ENCODE measurements at regions not wholly inside any gene's neighbourhood (a gene's known extent, or its start where the extent isn't known, plus 50 kb on each side); places are given as distances from the start of the nearest gene placed in this dataset.
"Not testable (repeated sequence)": the region's sequence is repeated elsewhere in the genome, so short reads cannot be mapped to it uniquely, and the experiment has no call there.

DNA sequence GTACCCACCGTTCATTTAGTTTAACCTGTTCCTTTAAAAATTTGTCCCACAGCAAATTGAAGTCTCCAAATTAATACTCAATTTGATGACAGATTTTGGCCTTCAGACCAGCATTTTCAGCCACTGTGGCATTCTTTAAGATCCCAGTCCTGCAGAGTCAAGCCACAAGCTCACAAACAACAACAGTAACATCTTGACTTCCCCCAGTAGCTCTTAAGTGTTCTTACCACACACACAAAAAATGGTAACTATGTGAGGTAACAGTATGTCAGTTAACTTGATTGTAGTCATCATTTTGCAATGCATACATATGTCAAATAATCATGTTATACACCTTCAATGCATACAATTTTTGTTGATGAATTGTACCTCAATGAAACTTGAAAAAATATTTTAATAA lies 247.9 kb downstream of the LURAP1L start:
- no peak for DNase-seq
- H3K9me3 ChIP-seq (ENCODE audit: control insufficient read depth, low read depth, low read length), result no peaks in the 10 kb centered on the region
- H3K4me1 ChIP-seq (ENCODE audit: control insufficient read depth, insufficient read depth, low read length), result no peaks in the 10 kb centered on the region
- no peaks in the 10 kb centered on the region for H3K27me3 ChIP-seq (ENCODE audit: control insufficient read depth, insufficient read depth, low read length)
- H3K36me3 ChIP-seq (ENCODE audit: control insufficient read depth, insufficient read depth, low read length), result no peaks in the 10 kb centered on the region
- H3K27ac ChIP-seq (ENCODE audit: low read length), result no peak overlapping the region
- no CpG with 5 or more reads among the region's 1 CpG for WGBS (ENCODE audit: insufficient coverage, low lambda C conversion rate)
- no peak overlapping the region for H3K4me3 ChIP-seq (ENCODE audit: low read length)

GRCh38 chr9:13023498-13023897 lies 248.7 kb downstream of the LURAP1L start:
- Histone ChIP-seq H3K27me3 (ENCODE audit: control insufficient read depth, insufficient read depth, low read length) (no peaks in the 10 kb centered on the region), H3K4me3 (ENCODE audit: low read length) (no peak overlapping the region), H3K4me1 (ENCODE audit: control insufficient read depth, insufficient read depth, low read length) (no peaks in the 10 kb centered on the region), H3K36me3 (ENCODE audit: control insufficient read depth, insufficient read depth, low read length) (no peaks in the 10 kb centered on the region), H3K9me3 (ENCODE audit: control insufficient read depth, low read depth, low read length) (no peaks in the 10 kb centered on the region), H3K27ac (ENCODE audit: low read length) (no peak overlapping the region)
- DNase-seq, result no peak
- no CpG with 5 or more reads among the region's 2 CpGs for WGBS (ENCODE audit: insufficient coverage, low lambda C conversion rate)

DNA sequence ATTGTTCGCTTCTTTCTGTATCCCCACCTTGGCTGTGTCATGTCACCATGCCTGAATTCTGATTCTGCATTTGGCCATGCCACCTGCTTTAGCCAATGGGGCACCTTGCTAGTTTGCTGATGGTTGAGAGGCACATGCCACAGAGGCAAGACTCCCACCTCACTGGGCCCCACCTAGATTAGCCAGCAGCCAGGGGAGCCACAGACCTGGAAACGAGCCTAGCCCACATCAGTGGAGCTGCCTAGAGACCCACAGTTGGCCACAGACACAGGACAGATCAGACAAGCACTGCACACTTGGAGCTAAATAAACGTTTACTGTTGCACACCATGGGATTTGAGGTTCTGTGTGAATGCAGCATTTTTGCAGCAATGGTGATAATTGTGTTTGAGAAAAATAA lies 252.1 kb downstream of the LURAP1L start:
- no peaks in the 10 kb centered on the region for H3K4me1 ChIP-seq (ENCODE audit: control insufficient read depth, insufficient read depth, low read length)
- no peak for DNase-seq
- WGBS (ENCODE audit: insufficient coverage, low lambda C conversion rate), result no CpG with 5 or more reads among the region's 3 CpGs
- H3K27ac ChIP-seq (ENCODE audit: low read length), result no peak overlapping the region
- H3K36me3 ChIP-seq (ENCODE audit: control insufficient read depth, insufficient read depth, low read length), result no peaks in the 10 kb centered on the region
- no peak overlapping the region for H3K4me3 ChIP-seq (ENCODE audit: low read length)
- H3K27me3 ChIP-seq (ENCODE audit: control insufficient read depth, insufficient read depth, low read length), result no peaks in the 10 kb centered on the region
- H3K9me3 ChIP-seq (ENCODE audit: control insufficient read depth, low read depth, low read length), result no peaks in the 10 kb centered on the region

- H3K4me1 ChIP-seq (ENCODE audit: control insufficient read depth, insufficient read depth, low read length), result no peaks in the 10 kb centered on the region
- H3K27ac ChIP-seq (ENCODE audit: low read length), result no peak overlapping the region
- WGBS (ENCODE audit: insufficient coverage, low lambda C conversion rate), result 85% methylated on average over 6 of the region's 6 CpGs
- no peak overlapping the region for H3K4me3 ChIP-seq (ENCODE audit: low read length)
- no peaks in the 10 kb centered on the region for H3K27me3 ChIP-seq (ENCODE audit: control insufficient read depth, insufficient read depth, low read length)
- DNase-seq, result no peak
- H3K9me3 ChIP-seq (ENCODE audit: control insufficient read depth, low read depth, low read length), result no peaks in the 10 kb centered on the region
- no peaks in the 10 kb centered on the region for H3K36me3 ChIP-seq (ENCODE audit: control insufficient read depth, insufficient read depth, low read length)
Measured at GRCh38 chr9:13027879-13028278, 251.6 kb downstream of the MPDZ start.

DNA sequence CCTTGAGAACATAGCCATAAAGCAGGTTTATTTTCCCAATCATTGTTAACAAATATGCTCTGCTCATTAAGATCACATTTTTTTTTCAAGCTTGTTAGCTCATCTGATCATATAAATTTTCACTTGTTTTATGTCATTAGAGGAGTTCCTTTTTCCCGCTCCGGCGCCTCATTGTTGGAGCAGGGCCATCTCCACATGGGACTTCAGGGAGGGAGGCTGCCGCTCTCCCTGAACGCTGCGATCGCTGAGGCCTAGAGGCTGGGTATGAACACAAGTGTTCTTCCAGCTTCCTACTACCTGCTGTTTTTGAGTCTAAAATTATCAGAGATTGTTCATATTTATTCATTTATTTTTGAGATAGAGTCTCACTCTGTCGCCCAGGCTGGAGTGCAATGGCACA lies 246.9 kb downstream of the MPDZ start:
- H3K4me3 ChIP-seq (ENCODE audit: low read length), result no peak overlapping the region
- H3K9me3 ChIP-seq (ENCODE audit: control insufficient read depth, low read depth, low read length), result no peaks in the 10 kb centered on the region
- no peak for DNase-seq
- no peaks in the 10 kb centered on the region for H3K36me3 ChIP-seq (ENCODE audit: control insufficient read depth, insufficient read depth, low read length)
- no peaks in the 10 kb centered on the region for H3K27me3 ChIP-seq (ENCODE audit: control insufficient read depth, insufficient read depth, low read length)
- H3K27ac ChIP-seq (ENCODE audit: low read length), result no peak overlapping the region
- no CpG with 5 or more reads among the region's 8 CpGs for WGBS (ENCODE audit: insufficient coverage, low lambda C conversion rate)
- no peaks in the 10 kb centered on the region for H3K4me1 ChIP-seq (ENCODE audit: control insufficient read depth, insufficient read depth, low read length)

DNA sequence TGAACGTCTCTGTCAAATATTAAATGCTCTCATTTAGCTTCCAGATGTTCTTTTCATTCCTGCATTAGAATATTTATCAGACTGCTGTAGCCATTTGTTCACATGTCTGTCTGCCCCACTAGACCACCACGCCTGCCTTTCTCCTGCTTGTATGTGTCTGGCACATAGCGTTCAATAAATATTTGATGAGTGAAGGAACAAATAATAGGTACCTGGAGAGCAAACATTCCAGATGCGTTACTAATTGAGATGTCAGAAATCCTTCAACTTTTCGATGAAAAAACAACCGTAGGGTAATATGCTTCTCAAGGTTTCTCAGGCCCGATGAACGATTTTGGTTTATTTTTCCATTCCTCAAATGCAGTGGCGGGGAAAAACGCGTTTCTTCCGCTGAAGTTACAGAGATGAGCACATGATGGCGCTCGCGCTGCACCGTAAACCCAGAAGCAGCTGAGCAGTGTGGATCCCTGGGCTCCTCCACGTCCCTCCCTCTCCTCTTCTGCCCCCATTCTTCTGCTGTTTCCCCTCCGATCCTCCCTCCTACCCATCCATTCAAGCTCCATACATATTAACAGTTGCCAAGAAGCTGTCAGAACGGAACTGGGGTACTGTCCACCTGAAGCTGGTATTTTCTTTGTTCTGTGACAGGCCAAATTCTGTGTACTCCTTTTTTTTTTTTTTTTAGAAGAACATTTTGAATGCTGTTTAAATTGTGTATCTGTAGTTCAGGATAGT lies 245.4 kb downstream of the MPDZ start:
- Histone ChIP-seq H3K4me1 (ENCODE audit: control insufficient read depth, insufficient read depth, low read length) (no peaks in the 10 kb centered on the region), H3K27ac (ENCODE audit: low read length) (no peak overlapping the region), H3K36me3 (ENCODE audit: control insufficient read depth, insufficient read depth, low read length) (no peaks in the 10 kb centered on the region), H3K27me3 (ENCODE audit: control insufficient read depth, insufficient read depth, low read length) (no peaks in the 10 kb centered on the region), H3K4me3 (ENCODE audit: low read length) (peak overlapping the region; percentile 16), H3K9me3 (ENCODE audit: control insufficient read depth, low read depth, low read length) (no peaks in the 10 kb centered on the region)
- 20% methylated on average over 5 of the region's 19 CpGs for WGBS (ENCODE audit: insufficient coverage, low lambda C conversion rate)
- DNase-seq, result peak; percentile 35 to 49

- Histone ChIP-seq H3K4me3 (ENCODE audit: low read length) (no peak overlapping the region), H3K27me3 (ENCODE audit: control insufficient read depth, insufficient read depth, low read length) (no peaks in the 10 kb centered on the region), H3K9me3 (ENCODE audit: control insufficient read depth, low read depth, low read length) (no peaks in the 10 kb centered on the region), H3K27ac (ENCODE audit: low read length) (no peak overlapping the region), H3K36me3 (ENCODE audit: control insufficient read depth, insufficient read depth, low read length) (no peaks in the 10 kb centered on the region), H3K4me1 (ENCODE audit: control insufficient read depth, insufficient read depth, low read length) (no peaks in the 10 kb centered on the region)
- DNase-seq, result no peak
- whole genome bisulfite sequencing (ENCODE audit: insufficient coverage, low lambda C conversion rate), result 100% methylated on average over 1 of the region's 3 CpGs
Measured at GRCh38 chr9:13034694-13035002, 244.8 kb downstream of the MPDZ start.

DNA sequence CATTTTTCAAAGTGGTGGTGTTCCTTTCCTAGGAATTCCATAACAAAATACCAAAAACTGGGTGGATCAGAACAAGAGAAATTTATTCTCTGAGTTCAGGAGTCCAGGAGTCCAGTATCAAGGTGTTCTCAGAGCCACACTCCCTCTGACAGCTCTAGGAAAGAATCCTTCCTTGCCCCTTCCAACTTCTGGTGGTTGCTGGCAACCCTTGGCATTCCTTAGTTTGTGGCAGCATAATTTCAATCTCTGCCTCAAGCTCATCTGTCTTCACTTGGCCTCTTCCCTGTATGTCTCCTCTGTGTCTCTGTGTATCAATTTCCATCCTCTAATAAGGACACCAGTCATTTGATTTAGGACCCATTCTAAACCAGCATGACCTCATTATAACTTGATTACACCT lies 243.7 kb downstream of the MPDZ start:
- no peaks in the 10 kb centered on the region for H3K4me1 ChIP-seq (ENCODE audit: control insufficient read depth, insufficient read depth, low read length)
- H3K27me3 ChIP-seq (ENCODE audit: control insufficient read depth, insufficient read depth, low read length), result no peaks in the 10 kb centered on the region
- H3K4me3 ChIP-seq (ENCODE audit: low read length), result no peak overlapping the region
- H3K9me3 ChIP-seq (ENCODE audit: control insufficient read depth, low read depth, low read length), result no peaks in the 10 kb centered on the region
- no peak for DNase-seq
- H3K27ac ChIP-seq (ENCODE audit: low read length), result no peak overlapping the region
- no peaks in the 10 kb centered on the region for H3K36me3 ChIP-seq (ENCODE audit: control insufficient read depth, insufficient read depth, low read length)

GRCh38 chr9:13037808-13038207 lies 241.7 kb downstream of the MPDZ start:
- not testable (repeated sequence) for DNase-seq; H3K36me3 ChIP-seq (ENCODE audit: control insufficient read depth, insufficient read depth, low read length); H3K27ac ChIP-seq (ENCODE audit: low read length); H3K9me3 ChIP-seq (ENCODE audit: control insufficient read depth, low read depth, low read length); H3K4me1 ChIP-seq (ENCODE audit: control insufficient read depth, insufficient read depth, low read length); H3K4me3 ChIP-seq (ENCODE audit: low read length); H3K27me3 ChIP-seq (ENCODE audit: control insufficient read depth, insufficient read depth, low read length)
- WGBS (ENCODE audit: insufficient coverage, low lambda C conversion rate), result 89% methylated on average over 1 of the region's 27 CpGs

DNA sequence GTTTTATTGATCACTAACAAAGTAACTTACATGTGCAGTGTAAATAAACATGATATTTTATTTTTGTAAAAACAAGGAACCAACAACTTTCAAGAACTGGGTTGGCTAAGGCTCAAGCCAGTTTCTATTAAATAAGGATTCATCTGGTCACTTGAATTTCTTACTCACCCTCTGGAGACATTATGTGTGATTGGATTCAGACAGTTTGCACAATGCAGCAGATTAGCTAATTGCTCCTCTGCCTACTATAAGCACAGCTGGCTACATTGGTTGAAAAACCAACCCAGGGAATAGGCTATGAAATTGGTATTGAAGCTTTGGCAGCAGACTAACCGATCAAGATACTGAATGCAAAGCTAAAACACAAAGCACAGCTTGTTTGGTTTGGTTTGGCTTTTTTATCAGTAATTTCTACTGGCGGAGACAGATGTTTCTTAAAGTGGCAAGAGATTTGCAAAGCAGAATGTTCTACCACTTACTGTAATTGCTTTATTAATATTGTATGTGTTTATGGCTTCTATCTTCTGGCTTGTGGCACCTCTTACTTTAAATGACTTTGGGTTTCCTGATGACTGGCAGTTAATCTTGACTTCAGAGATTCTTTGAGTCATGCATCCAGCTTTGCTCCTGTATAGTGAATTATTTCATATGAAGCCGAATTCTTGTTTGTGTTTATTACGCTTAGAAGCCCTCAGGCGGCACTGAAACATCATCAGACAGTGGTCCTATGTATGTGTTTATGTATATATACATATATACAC lies 231.5 kb downstream of the MPDZ start:
- H3K27ac ChIP-seq (ENCODE audit: low read length), result no peak overlapping the region
- no peaks in the 10 kb centered on the region for H3K9me3 ChIP-seq (ENCODE audit: control insufficient read depth, low read depth, low read length)
- DNase-seq, result no peak
- 92% methylated on average over 2 of the region's 5 CpGs for WGBS (ENCODE audit: insufficient coverage, low lambda C conversion rate)
- H3K4me1 ChIP-seq (ENCODE audit: control insufficient read depth, insufficient read depth, low read length), result no peaks in the 10 kb centered on the region
- H3K36me3 ChIP-seq (ENCODE audit: control insufficient read depth, insufficient read depth, low read length), result no peaks in the 10 kb centered on the region
- H3K27me3 ChIP-seq (ENCODE audit: control insufficient read depth, insufficient read depth, low read length), result no peaks in the 10 kb centered on the region
- H3K4me3 ChIP-seq (ENCODE audit: low read length), result no peak overlapping the region

DNA sequence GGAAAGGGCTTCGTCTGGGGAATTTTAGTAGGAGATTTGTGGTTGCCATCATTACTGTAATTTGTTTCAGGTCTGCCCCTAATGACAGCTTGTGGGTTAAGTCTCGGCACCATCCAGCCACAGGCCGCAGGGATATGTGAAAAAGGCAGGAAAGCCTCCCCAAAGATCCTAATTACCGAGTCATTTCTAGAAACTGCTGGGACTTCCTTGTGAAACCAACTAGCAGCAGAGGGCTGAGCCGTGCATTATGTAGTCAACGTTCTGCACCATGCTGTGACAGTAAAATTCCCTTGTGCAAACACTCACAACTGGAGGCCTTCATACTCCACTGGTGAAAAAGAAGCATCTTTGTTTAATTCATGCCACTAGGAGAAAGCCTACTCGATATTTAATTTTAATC lies 230.3 kb downstream of the MPDZ start:
- no peaks in the 10 kb centered on the region for H3K36me3 ChIP-seq (ENCODE audit: control insufficient read depth, insufficient read depth, low read length)
- WGBS (ENCODE audit: insufficient coverage, low lambda C conversion rate), result 80% methylated on average over 1 of the region's 7 CpGs
- no peaks in the 10 kb centered on the region for H3K9me3 ChIP-seq (ENCODE audit: control insufficient read depth, low read depth, low read length)
- no peak for DNase-seq
- H3K27ac ChIP-seq (ENCODE audit: low read length), result no peak overlapping the region
- no peak overlapping the region for H3K4me3 ChIP-seq (ENCODE audit: low read length)
- H3K4me1 ChIP-seq (ENCODE audit: control insufficient read depth, insufficient read depth, low read length), result no peaks in the 10 kb centered on the region
- H3K27me3 ChIP-seq (ENCODE audit: control insufficient read depth, insufficient read depth, low read length), result no peaks in the 10 kb centered on the region

Data from large intestine (tissue), 3 donors.